ENCODE measurements at regions not wholly inside any gene's neighbourhood (a gene's known extent, or its start where the extent isn't known, plus 50 kb on each side); places are given as distances from the start of the nearest gene placed in this dataset.

GRCh38 chr1:4986306-4986705 is 331.9 kb downstream of the AJAP1 start:
- TF ChIP-seq POLR2A (IDR thresholded peaks at IDR 0.05) (no peak), CTCF (IDR thresholded peaks at IDR 0.05) (no peak)

Data from lower leg skin (tissue), 3 donors.